K562 (cell line): ENCODE measurements at regions not wholly inside any gene's neighbourhood (a gene's known extent, or its start where the extent isn't known, plus 50 kb on each side); places are given as distances from the start of the nearest gene placed in this dataset.

ENCODE experiments used
- ATAC-seq: fragments of 200-7000 bp; cut with Tn5 transposase; 3 replicates; pipeline ENCODE4 v1.9.1; 2020; ENCODE audit warnings: moderate library complexity
- BruUV-seq: library from RNA; stranded (reverse); fragments of 400-500 nt; replicated peaks from 2 replicates; lab custom pipeline; 2021; lab: Mats Ljungman, UMichigan
- CTCF ChIA-PET: fragments of 300-600 bp; formaldehyde crosslinking; extraction: SDS; loops from one replicate; lab custom pipeline; 2021; ENCODE audit warnings: low intra/inter-chr PET ratio; lab: Yijun Ruan, JAX
- POLR2A ChIA-PET: fragments of 300-600, 350-650 bp; sonication (Branson Sonifier 250); formaldehyde crosslinking; extraction: SDS; loops from one replicate; lab custom pipeline; 2021; ENCODE audit warnings: antibody characterized with exemption, inconsistent platforms; lab: Yijun Ruan, JAX
- DNase-seq, 4 experiments: peaks; one replicate each; pipeline versions ENCODE4 v3.0.0 to v3.0.0-alpha.2; 2011 to 2018; ENCODE audit warnings: low spot score in 3 of 4, mixed read lengths in 3 of 4; ENCODE audit errors: extremely low read depth in 1 of 4
- FAIRE-seq: peaks from 2 replicates; lab custom pipeline; 2011; peaks lifted over from hg19 to GRCh38; lab: Jason Lieb, UNC
- H2AFZ ChIP-seq: 2 replicates; pipeline ENCODE4 v1.6.0; 2011; ENCODE audit warnings: low read depth, low read length, control low read depth, inconsistent platforms
- H3K27ac ChIP-seq: fragments of 200-600 bp; 3 replicates; pipeline ENCODE4 v1.8.0; 2011; ENCODE audit warnings: low read depth, mild to moderate bottlenecking, control low read depth, inconsistent platforms, low read length, moderate library complexity, mixed read lengths; ENCODE audit errors: extremely low read depth
- H3K27me3 ChIP-seq, 2 experiments: fragments of 300-600 bp in 1 of 2; 2 replicates in 1 of 2; 3 replicates in 1 of 2; pipeline versions ENCODE4 v1.6.0 to v1.8.0; 2011; ENCODE audit warnings: inconsistent platforms in 2 of 2, low read length in 2 of 2, mild to moderate bottlenecking in 1 of 2, mixed read lengths in 1 of 2, moderate library complexity in 1 of 2; ENCODE audit not compliant: control insufficient read depth in 2 of 2, insufficient read depth in 2 of 2
- H3K36me3 ChIP-seq: fragments of 300-600 bp; 3 replicates; pipeline ENCODE4 v1.8.0; 2011; ENCODE audit warnings: mild to moderate bottlenecking, low read length, inconsistent platforms; ENCODE audit not compliant: control insufficient read depth, insufficient read depth
- H3K4me1 ChIP-seq, 2 experiments: fragments of 200-600 bp in 1 of 2; replicated peaks in 1 of 2; 2 replicates in 1 of 2; 3 replicates in 1 of 2; pipeline versions ENCODE4 v1.5.1 to v1.8.0; 2011; ENCODE audit warnings: inconsistent platforms in 2 of 2, low read length in 2 of 2, mild to moderate bottlenecking in 1 of 2, mixed read lengths in 1 of 2, moderate library complexity in 1 of 2; ENCODE audit not compliant: control insufficient read depth in 2 of 2, insufficient read depth in 2 of 2
- H3K4me2 ChIP-seq: 2 replicates; pipeline ENCODE4 v1.6.1; 2011; ENCODE audit warnings: low read length, control low read depth, inconsistent platforms, mixed read lengths; ENCODE audit not compliant: insufficient read depth
- H3K4me3 ChIP-seq: fragments of 200-600 bp; sonication (generic), shearing (Covaris generic); 2 replicates; pipeline ENCODE4 v1.5.1; 2016; ENCODE audit warnings: control low read depth, inconsistent platforms
- H3K79me2 ChIP-seq: fragments of 200-600 bp; 3 replicates; pipeline ENCODE4 v1.8.0; 2011; ENCODE audit warnings: low read length, inconsistent platforms; ENCODE audit not compliant: control insufficient read depth, insufficient read depth
- H3K9ac ChIP-seq, 2 experiments: 2 replicates each; pipeline versions ENCODE4 v1.6.0 to v1.6.1; 2011; ENCODE audit warnings: low read depth in 2 of 2, low read length in 2 of 2, control low read depth in 1 of 2, inconsistent platforms in 1 of 2, mild to moderate bottlenecking in 1 of 2, mixed read lengths in 1 of 2; ENCODE audit not compliant: insufficient read depth in 1 of 2
- H3K9me1 ChIP-seq: one replicate; pipeline ENCODE4 v1.6.0; 2011; ENCODE audit warnings: inconsistent platforms, mild to moderate bottlenecking, low read length, moderate library complexity; ENCODE audit not compliant: control insufficient read depth, insufficient read depth
- H3K9me3 ChIP-seq: replicated peaks from 2 replicates; pipeline ENCODE4 v1.5.1; 2011; ENCODE audit warnings: low read depth, low read length, inconsistent platforms; ENCODE audit not compliant: control insufficient read depth, insufficient read depth
- H4K20me1 ChIP-seq: replicated peaks from 2 replicates; pipeline ENCODE4 v1.6.1; 2011; ENCODE audit warnings: low read length, inconsistent platforms, mixed read lengths; ENCODE audit not compliant: control insufficient read depth, insufficient read depth
- ATF6 ChIP-seq: sonication (generic); formaldehyde crosslinking; IDR thresholded peaks from 2 replicates; pipeline ENCODE4 v1.4.0; 2020; ENCODE audit warnings: mild to moderate bottlenecking, missing genetic modification reagents
- EP400 ChIP-seq: fragments of 450-650 bp; IDR thresholded peaks from 2 replicates; pipeline ENCODE4 v1.6.1; 2017; ENCODE audit warnings: antibody characterized with exemption, mild to moderate bottlenecking, moderate library complexity
- FIP1L1 ChIP-seq: fragments of 200-400 bp; formaldehyde crosslinking; IDR thresholded peaks from 2 replicates; pipeline ENCODE4 v1.6.1; 2018; ENCODE audit warnings: mild to moderate bottlenecking, low read depth, low read length; ENCODE audit not compliant: poor library complexity, severe bottlenecking
- PCBP2 ChIP-seq: fragments of 200-400 bp; formaldehyde crosslinking; IDR thresholded peaks from 2 replicates; pipeline ENCODE4 v1.6.1; 2018; ENCODE audit warnings: low read length, low read depth, mild to moderate bottlenecking, moderate library complexity; ENCODE audit not compliant: poor library complexity, severe bottlenecking
- SFPQ ChIP-seq: fragments of 200-400 bp; formaldehyde crosslinking; IDR thresholded peaks from 2 replicates; pipeline ENCODE4 v1.6.1; 2017; ENCODE audit warnings: mild to moderate bottlenecking, low read depth, low read length, moderate library complexity
- SP1 ChIP-seq: sonication (generic); formaldehyde crosslinking; IDR thresholded peaks from 2 replicates; pipeline ENCODE4 v1.8.1; 2022; ENCODE audit warnings: mild to moderate bottlenecking, missing genetic modification reagents
- WGBS: fragments of 100-300 bp; shearing (Covaris generic); methylation state at CpG from one replicate; pipeline ENCODE4 v1.1.6; 2016; ENCODE audit warnings: low coverage, mixed read lengths; ENCODE audit not compliant: insufficient coverage; ENCODE audit errors: missing lambda C conversion rate; 5-methylcytosine and 5-hydroxymethylcytosine counted together
- in situ Hi-C: fragments of 300-500 bp; cut with MboI; formaldehyde crosslinking; loops from 4 replicates; pipeline ENCODE4 v1.15.0; 2018; ENCODE audit warnings: inconsistent platforms, mixed read lengths
- intact Hi-C: fragments of 100-400 bp; cut with micrococcal nuclease; formaldehyde crosslinking; loops from 2 replicates; pipeline ENCODE4 v1.14.2; 2022
- TF ChIP-seq, protein P1 (sequence below), 2 experiments: fragments of 450-650 bp in 1 of 2; sonication (generic) in 1 of 2; formaldehyde crosslinking in 1 of 2; IDR thresholded peaks in 1 of 2; conservative IDR thresholded peaks in 1 of 2; 2 replicates each; pipeline versions ENCODE4 v1.6.1 to v1.8.1; 2016 to 2023; ENCODE audit warnings: mild to moderate bottlenecking in 2 of 2, moderate library complexity in 2 of 2, inconsistent platforms in 1 of 2, missing genetic modification reagents in 1 of 2
- TF ChIP-seq, protein P2 (sequence below): sonication (generic); formaldehyde crosslinking; IDR thresholded peaks from 2 replicates; pipeline ENCODE4 v1.9.0; 2022; ENCODE audit warnings: mild to moderate bottlenecking, missing genetic modification reagents

DNA sequence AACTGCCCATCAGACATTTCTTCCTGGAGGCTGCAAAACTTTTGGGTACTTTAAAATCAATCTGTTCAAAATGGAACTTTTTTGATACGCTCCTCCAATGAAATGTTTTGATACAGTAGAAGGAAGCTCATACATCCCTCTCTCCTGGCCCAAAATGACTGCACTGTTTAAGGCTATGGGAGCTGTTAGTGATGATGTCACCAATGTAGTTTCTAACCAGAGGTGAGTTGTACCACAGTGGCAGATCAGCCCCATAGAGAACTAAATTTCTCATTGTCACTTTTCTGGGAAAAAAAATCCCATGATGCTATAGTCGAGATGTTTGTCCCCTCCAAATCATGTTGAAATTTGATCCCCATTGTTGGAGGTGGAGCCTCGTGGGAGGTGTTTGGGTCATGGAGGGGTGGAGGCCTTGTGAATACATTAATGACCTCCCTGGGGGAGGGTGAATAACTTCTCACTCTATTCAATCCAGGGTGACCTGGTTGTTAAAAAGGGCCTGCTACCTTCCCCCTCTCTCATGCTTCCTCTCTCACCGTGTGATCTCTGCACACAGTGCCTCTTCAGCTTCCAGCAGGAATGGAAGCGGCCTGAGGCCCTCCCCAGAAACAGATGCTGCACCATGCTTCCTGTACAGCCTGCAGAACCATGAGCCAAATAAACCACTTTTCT lies 117.4 kb upstream of the NPAS2 start:
- peaks cover 13 to 25% of the 10 kb centered on the region in 2 experiments; a peak in 4 of 5 replicates for H3K27me3 ChIP-seq
- H3K36me3 ChIP-seq: no peaks in the 10 kb centered on the region
- 2% methylated on average over 5 of the region's 5 CpGs for WGBS
- TF ChIP-seq, protein P1, sequence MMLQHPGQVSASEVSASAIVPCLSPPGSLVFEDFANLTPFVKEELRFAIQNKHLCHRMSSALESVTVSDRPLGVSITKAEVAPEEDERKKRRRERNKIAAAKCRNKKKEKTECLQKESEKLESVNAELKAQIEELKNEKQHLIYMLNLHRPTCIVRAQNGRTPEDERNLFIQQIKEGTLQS (IDR thresholded peaks at IDR 0.05): 0 out of 2 replicates have a peak, but pooled peaks have one; percentile 13
- TF ChIP-seq, protein P1 (CRISPR knock-in tag; conservative IDR thresholded peaks at IDR 0.05): no peak
- no peak for TF ChIP-seq SP1 (CRISPR knock-in tag)
- H3K9me3 ChIP-seq: no peaks in the 10 kb centered on the region
- H3K4me1 ChIP-seq: no peaks in the 10 kb centered on the region
- ATAC-seq: no peak
- no peaks in the 10 kb centered on the region for H4K20me1 ChIP-seq
- in situ Hi-C loops (no loop called here), intact Hi-C loops (no loop called here)
- H3K4me2 ChIP-seq: no peak overlapping the region
- H3K9ac ChIP-seq: no peak overlapping the region
- H2AFZ ChIP-seq: no peak overlapping the region
- no TSS peak for BruUV-seq
- no peak overlapping the region for H3K4me3 ChIP-seq
- no peak overlapping the region for H3K27ac ChIP-seq
- POLR2A ChIA-PET: no interaction called here
- CTCF ChIA-PET: no interaction called here
- H3K79me2 ChIP-seq: no peaks in the 10 kb centered on the region
- H3K9me1 ChIP-seq: no peaks in the 10 kb centered on the region
- no peak for FAIRE-seq
- no peak for DNase-seq

GRCh38 chr2:100703213-100703612 lies 116.7 kb upstream of the NPAS2 start:
- H3K36me3 ChIP-seq: no peaks in the 10 kb centered on the region
- TF ChIP-seq ATF6 (CRISPR knock-in tag) (no peak), EP400 (no peak), SFPQ (no peak), PCBP2 (no peak), FIP1L1 (no peak)
- TF ChIP-seq, protein P2, sequence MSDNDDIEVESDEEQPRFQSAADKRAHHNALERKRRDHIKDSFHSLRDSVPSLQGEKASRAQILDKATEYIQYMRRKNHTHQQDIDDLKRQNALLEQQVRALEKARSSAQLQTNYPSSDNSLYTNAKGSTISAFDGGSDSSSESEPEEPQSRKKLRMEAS (CRISPR knock-in tag): no peak

More at GRCh38 chr2:100703213-100703612, 116.7 kb upstream of the NPAS2 start:
- Histone ChIP-seq H3K9me3 (no peaks in the 10 kb centered on the region), H3K4me1 (no peaks in the 10 kb centered on the region), H3K4me2 (no peak overlapping the region), H3K79me2 (no peaks in the 10 kb centered on the region), H3K9me1 (no peaks in the 10 kb centered on the region), H3K27ac (no peak overlapping the region), H3K9ac (no peak overlapping the region), H4K20me1 (no peaks in the 10 kb centered on the region), H3K27me3 (peaks cover 15 to 25% of the 10 kb centered on the region in 2 experiments; a peak in 4 of 5 replicates), H3K4me3 (no peak overlapping the region), H2AFZ (no peak overlapping the region)
- DNase-seq (no peak), FAIRE-seq (no peak), ATAC-seq (no peak)
- ChIA-PET POLR2A (no interaction called here), CTCF (no interaction called here)
- intact Hi-C loops: no loop called here
- BruUV-seq: no TSS peak
- in situ Hi-C loops: no loop called here
- WGBS: 0% methylated on average over 5 of the region's 5 CpGs
